ENCODE measurements at regions not wholly inside any gene's neighbourhood (a gene's known extent, or its start where the extent isn't known, plus 50 kb on each side); places are given as distances from the start of the nearest gene placed in this dataset.

DNA sequence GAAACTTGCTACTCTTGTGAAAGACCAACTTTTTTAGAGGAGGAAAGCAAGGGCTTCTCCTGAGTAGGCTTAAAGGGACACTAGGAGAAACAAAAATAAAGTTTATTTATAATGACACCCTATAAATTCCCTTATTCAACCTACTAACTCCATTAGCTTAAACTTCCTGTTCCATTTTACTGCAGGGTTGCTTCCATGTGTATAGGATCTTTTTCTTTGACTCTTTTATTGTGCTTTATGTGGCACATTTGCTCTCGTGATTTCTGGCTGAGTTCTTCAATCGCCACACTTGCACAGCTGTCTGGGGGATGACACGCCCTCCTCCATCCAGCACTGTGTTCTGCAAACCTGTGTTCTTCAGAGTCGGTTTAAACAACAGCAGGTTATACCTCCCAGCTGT is 225.7 kb upstream of the NPVF start:
- TF ChIP-seq, protein P1, sequence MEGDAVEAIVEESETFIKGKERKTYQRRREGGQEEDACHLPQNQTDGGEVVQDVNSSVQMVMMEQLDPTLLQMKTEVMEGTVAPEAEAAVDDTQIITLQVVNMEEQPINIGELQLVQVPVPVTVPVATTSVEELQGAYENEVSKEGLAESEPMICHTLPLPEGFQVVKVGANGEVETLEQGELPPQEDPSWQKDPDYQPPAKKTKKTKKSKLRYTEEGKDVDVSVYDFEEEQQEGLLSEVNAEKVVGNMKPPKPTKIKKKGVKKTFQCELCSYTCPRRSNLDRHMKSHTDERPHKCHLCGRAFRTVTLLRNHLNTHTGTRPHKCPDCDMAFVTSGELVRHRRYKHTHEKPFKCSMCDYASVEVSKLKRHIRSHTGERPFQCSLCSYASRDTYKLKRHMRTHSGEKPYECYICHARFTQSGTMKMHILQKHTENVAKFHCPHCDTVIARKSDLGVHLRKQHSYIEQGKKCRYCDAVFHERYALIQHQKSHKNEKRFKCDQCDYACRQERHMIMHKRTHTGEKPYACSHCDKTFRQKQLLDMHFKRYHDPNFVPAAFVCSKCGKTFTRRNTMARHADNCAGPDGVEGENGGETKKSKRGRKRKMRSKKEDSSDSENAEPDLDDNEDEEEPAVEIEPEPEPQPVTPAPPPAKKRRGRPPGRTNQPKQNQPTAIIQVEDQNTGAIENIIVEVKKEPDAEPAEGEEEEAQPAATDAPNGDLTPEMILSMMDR (IDR thresholded peaks at IDR 0.05; ENCODE audit: low read length, missing control alignments) = no peak
- no peak for DNase-seq (ENCODE audit: low read depth)

GRCh38 chr7:25454562-25455041 is 226.3 kb upstream of the NPVF start:
- peak; percentile 3 for DNase-seq (ENCODE audit: low read depth)
- TF ChIP-seq, protein P1 (IDR thresholded peaks at IDR 0.05; ENCODE audit: low read length, missing control alignments) = no peak
- no peak overlapping the region for H3K4me3 ChIP-seq (replicated peaks; ENCODE audit: low read depth, low read length)

More for the DNA sequence above, 225.7 kb upstream of the NPVF start:
- no peak overlapping the region for H3K4me3 ChIP-seq (replicated peaks; ENCODE audit: low read depth, low read length)

GRCh38 chr7:25455683-25456251 is 227.5 kb upstream of the NPVF start:
- TF ChIP-seq, protein P1 (IDR thresholded peaks at IDR 0.05; ENCODE audit: low read length, missing control alignments) = no peak
- H3K4me3 ChIP-seq (replicated peaks; ENCODE audit: low read depth, low read length) = no peak overlapping the region
- no peak for DNase-seq (ENCODE audit: low read depth)

GRCh38 chr7:25456467-25457171 is 228.3 kb upstream of the NPVF start:
- no peak overlapping the region for H3K4me3 ChIP-seq (replicated peaks; ENCODE audit: low read depth, low read length)
- no peak for DNase-seq (ENCODE audit: low read depth)
- TF ChIP-seq, protein P1 (IDR thresholded peaks at IDR 0.05; ENCODE audit: low read length, missing control alignments) = no peak

DNA sequence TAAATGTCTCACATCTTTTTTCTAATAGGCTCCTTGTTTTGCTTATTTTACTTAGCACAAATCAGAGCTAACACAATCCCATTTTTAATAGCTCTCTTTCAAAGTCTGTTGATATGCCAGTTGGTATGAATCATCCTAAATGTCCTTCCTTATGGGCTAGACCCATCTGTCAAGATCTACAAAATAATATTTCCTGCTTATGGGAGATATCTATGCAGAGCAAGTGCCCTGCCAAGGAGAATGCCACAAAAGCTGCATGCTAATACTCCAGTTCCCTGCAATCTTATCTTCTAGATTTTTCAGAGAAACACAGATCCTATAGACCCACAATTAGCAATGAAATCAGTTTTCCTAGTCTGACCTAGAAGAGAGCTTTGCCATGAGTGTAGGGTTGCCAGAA is 230.8 kb upstream of the NPVF start:
- no peak for DNase-seq (ENCODE audit: low read depth)
- H3K4me3 ChIP-seq (replicated peaks; ENCODE audit: low read depth, low read length) = no peak overlapping the region
- TF ChIP-seq, protein P1 (IDR thresholded peaks at IDR 0.05; ENCODE audit: low read length, missing control alignments) = no peak

DNA sequence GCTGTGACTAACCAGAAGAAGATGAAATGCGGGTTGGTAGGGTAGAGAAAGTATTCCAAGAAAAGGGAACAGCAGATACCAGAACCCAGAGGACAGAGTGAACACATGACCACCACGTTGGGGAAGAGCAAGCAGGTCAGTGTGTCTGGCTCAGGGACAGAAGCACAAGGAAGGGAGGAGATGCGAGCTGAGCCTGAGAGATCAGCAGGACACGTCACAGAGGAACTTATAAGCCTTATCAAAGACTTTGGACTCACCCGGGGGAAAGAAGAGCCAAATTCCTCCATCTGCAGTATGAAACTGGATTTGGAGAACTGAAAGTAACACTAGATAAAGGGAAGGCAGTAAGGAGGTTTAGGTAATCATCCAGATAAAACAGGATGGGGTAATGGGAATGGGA is 232.1 kb upstream of the NPVF start:
- TF ChIP-seq, protein P1 (IDR thresholded peaks at IDR 0.05; ENCODE audit: low read length, missing control alignments) = no peak
- DNase-seq (ENCODE audit: low read depth) = no peak
- no peak overlapping the region for H3K4me3 ChIP-seq (replicated peaks; ENCODE audit: low read depth, low read length)
